GM12864 (cell line): ENCODE measurements at regions not wholly inside any gene's neighbourhood (a gene's known extent, or its start where the extent isn't known, plus 50 kb on each side); places are given as distances from the start of the nearest gene placed in this dataset.

Experiments used
- DNase-seq: peaks from one replicate; pipeline ENCODE4 v3.0.0-alpha.2; 2011; ENCODE audit warnings: low read depth
- H3K4me3 ChIP-seq: 2 replicates; pipeline ENCODE4 v1.5.1; 2011; ENCODE audit warnings: mild to moderate bottlenecking, low read depth, low read length, control low read depth
- CTCF ChIP-seq: IDR thresholded peaks from 2 replicates; pipeline ENCODE4 v1.5.1; 2011; ENCODE audit warnings: low read depth, mild to moderate bottlenecking, moderate library complexity, low read length, control low read depth, inconsistent platforms; ENCODE audit errors: missing control alignments

- DNase-seq = no peak
- H3K4me3 ChIP-seq = no peak overlapping the region
- TF ChIP-seq CTCF = no peak
Observed at GRCh38 chr6:159470397-159470796, 222.6 kb downstream of the SOD2 start.

GRCh38 chr6:159469443-159469842, 223.6 kb downstream of the SOD2 start:
- no peak for DNase-seq
- TF ChIP-seq CTCF = no peak
- H3K4me3 ChIP-seq = no peak overlapping the region

GRCh38 chr6:159468994-159469393, 224.0 kb downstream of the SOD2 start:
- DNase-seq = no peak
- no peak for TF ChIP-seq CTCF
- no peak overlapping the region for H3K4me3 ChIP-seq

- H3K4me3 ChIP-seq = no peak overlapping the region
- peak; percentile 57 for DNase-seq
- no peak for TF ChIP-seq CTCF
Observed at GRCh38 chr6:159467473-159468041, 225.5 kb downstream of the SOD2 start.

GRCh38 chr6:159466926-159467325, 226.1 kb downstream of the SOD2 start:
- no peak for DNase-seq
- no peak for TF ChIP-seq CTCF
- H3K4me3 ChIP-seq = no peak overlapping the region

GRCh38 chr6:159464816-159465215, 228.2 kb downstream of the SOD2 start:
- no peak for DNase-seq
- TF ChIP-seq CTCF = no peak
- H3K4me3 ChIP-seq = no peak overlapping the region

- DNase-seq = no peak
- TF ChIP-seq CTCF = no peak
- H3K4me3 ChIP-seq = no peak overlapping the region
Observed at GRCh38 chr6:159463119-159463829, 229.8 kb downstream of the SOD2 start.
